ENCODE measurements at regions not wholly inside any gene's neighbourhood (a gene's known extent, or its start where the extent isn't known, plus 50 kb on each side); places are given as distances from the start of the nearest gene placed in this dataset.

GRCh38 chr5:12690361-12690760 is 786.1 kb upstream of the CTNND2 start:
- no peak for TF ChIP-seq CTCF (IDR thresholded peaks at IDR 0.05; ENCODE audit: partially characterized antibody, unreplicated experiment)
- no peak for DNase-seq
- Mint-ChIP-seq H3K4me1 (ENCODE audit: low read depth, unreplicated experiment) (no peaks in the 10 kb centered on the region), H3K9me3 (ENCODE audit: unreplicated experiment) (no peaks in the 10 kb centered on the region), H3K27ac (ENCODE audit: unreplicated experiment) (no peak overlapping the region), H3K4me3 (ENCODE audit: unreplicated experiment) (no peak overlapping the region), H3K27me3 (ENCODE audit: unreplicated experiment) (peaks cover 2% of the 10 kb centered on the region), H3K36me3 (ENCODE audit: unreplicated experiment) (no peaks in the 10 kb centered on the region)

GRCh38 chr5:12683249-12683648 is 779.0 kb upstream of the CTNND2 start:
- Mint-ChIP-seq H3K36me3 (ENCODE audit: unreplicated experiment) (no peaks in the 10 kb centered on the region), H3K9me3 (ENCODE audit: unreplicated experiment) (no peaks in the 10 kb centered on the region), H3K4me1 (ENCODE audit: low read depth, unreplicated experiment) (no peaks in the 10 kb centered on the region), H3K27me3 (ENCODE audit: unreplicated experiment) (no peaks in the 10 kb centered on the region), H3K4me3 (ENCODE audit: unreplicated experiment) (no peak overlapping the region), H3K27ac (ENCODE audit: unreplicated experiment) (no peak overlapping the region)
- DNase-seq, result no peak
- TF ChIP-seq CTCF (IDR thresholded peaks at IDR 0.05; ENCODE audit: partially characterized antibody, unreplicated experiment), result no peak

GRCh38 chr5:12679731-12680130 is 775.5 kb upstream of the CTNND2 start:
- TF ChIP-seq CTCF (IDR thresholded peaks at IDR 0.05; ENCODE audit: partially characterized antibody, unreplicated experiment), result no peak
- H3K27me3 Mint-ChIP-seq (ENCODE audit: unreplicated experiment), result no peaks in the 10 kb centered on the region
- peaks cover 2% of the 10 kb centered on the region for H3K9me3 Mint-ChIP-seq (ENCODE audit: unreplicated experiment)
- H3K27ac Mint-ChIP-seq (ENCODE audit: unreplicated experiment), result no peak overlapping the region
- no peak overlapping the region for H3K4me3 Mint-ChIP-seq (ENCODE audit: unreplicated experiment)
- DNase-seq, result no peak
- H3K36me3 Mint-ChIP-seq (ENCODE audit: unreplicated experiment), result peaks cover 7% of the 10 kb centered on the region
- H3K4me1 Mint-ChIP-seq (ENCODE audit: low read depth, unreplicated experiment), result no peaks in the 10 kb centered on the region

- Mint-ChIP-seq H3K27me3 (ENCODE audit: unreplicated experiment) (no peaks in the 10 kb centered on the region), H3K4me1 (ENCODE audit: low read depth, unreplicated experiment) (no peaks in the 10 kb centered on the region), H3K9me3 (ENCODE audit: unreplicated experiment) (peaks cover 2% of the 10 kb centered on the region), H3K36me3 (ENCODE audit: unreplicated experiment) (peaks cover 7% of the 10 kb centered on the region), H3K4me3 (ENCODE audit: unreplicated experiment) (no peak overlapping the region), H3K27ac (ENCODE audit: unreplicated experiment) (no peak overlapping the region)
- no peak for TF ChIP-seq CTCF (IDR thresholded peaks at IDR 0.05; ENCODE audit: partially characterized antibody, unreplicated experiment)
- DNase-seq, result no peak
Measured at GRCh38 chr5:12675959-12676358, 771.7 kb upstream of the CTNND2 start.

GRCh38 chr5:12672141-12672540 is 767.9 kb upstream of the CTNND2 start:
- Mint-ChIP-seq H3K9me3 (ENCODE audit: unreplicated experiment) (peaks cover 2% of the 10 kb centered on the region), H3K27ac (ENCODE audit: unreplicated experiment) (no peak overlapping the region), H3K36me3 (ENCODE audit: unreplicated experiment) (peaks cover 7% of the 10 kb centered on the region), H3K4me1 (ENCODE audit: low read depth, unreplicated experiment) (peaks cover 3% of the 10 kb centered on the region), H3K27me3 (ENCODE audit: unreplicated experiment) (peaks cover 4% of the 10 kb centered on the region), H3K4me3 (ENCODE audit: unreplicated experiment) (no peak overlapping the region)
- no peak for TF ChIP-seq CTCF (IDR thresholded peaks at IDR 0.05; ENCODE audit: partially characterized antibody, unreplicated experiment)
- no peak for DNase-seq
